Activated naive CD8-positive, alpha-beta T cell treated with anti-CD3 and anti-CD28 coated beads for 36 hours (primary cell): ENCODE measurements at regions not wholly inside any gene's neighbourhood (a gene's known extent, or its start where the extent isn't known, plus 50 kb on each side); places are given as distances from the start of the nearest gene placed in this dataset.

ENCODE experiments used
- DNase-seq: peaks from one replicate; pipeline ENCODE4 v3.0.0; 2021
- H3K27ac Mint-ChIP-seq: one replicate; pipeline ENCODE4 v1.8.0; 2022; ENCODE audit warnings: mild to moderate bottlenecking, moderate library complexity, mixed read lengths
- H3K27me3 Mint-ChIP-seq: one replicate; pipeline ENCODE4 v1.8.0; 2022; ENCODE audit warnings: mild to moderate bottlenecking, mixed read lengths
- H3K36me3 Mint-ChIP-seq: one replicate; pipeline ENCODE4 v1.8.0; 2021; ENCODE audit warnings: mild to moderate bottlenecking, mixed read lengths
- H3K4me1 Mint-ChIP-seq: one replicate; pipeline ENCODE4 v1.8.0; 2021; ENCODE audit warnings: mixed read lengths
- H3K4me3 Mint-ChIP-seq: one replicate; pipeline ENCODE4 v1.8.0; 2022; ENCODE audit warnings: mild to moderate bottlenecking, moderate library complexity, mixed read lengths
- H3K9me3 Mint-ChIP-seq: one replicate; pipeline ENCODE4 v1.8.0; 2022; ENCODE audit warnings: mixed read lengths

- Mint-ChIP-seq H3K27ac (no peak overlapping the region), H3K36me3 (no peaks in the 10 kb centered on the region), H3K27me3 (peaks cover 7% of the 10 kb centered on the region), H3K9me3 (peaks cover 15% of the 10 kb centered on the region), H3K4me1 (no peaks in the 10 kb centered on the region), H3K4me3 (no peak overlapping the region)
- no peak for DNase-seq
Observed at GRCh38 chr12:82034769-82035168, 275.6 kb upstream of the PPFIA2 start.

DNA sequence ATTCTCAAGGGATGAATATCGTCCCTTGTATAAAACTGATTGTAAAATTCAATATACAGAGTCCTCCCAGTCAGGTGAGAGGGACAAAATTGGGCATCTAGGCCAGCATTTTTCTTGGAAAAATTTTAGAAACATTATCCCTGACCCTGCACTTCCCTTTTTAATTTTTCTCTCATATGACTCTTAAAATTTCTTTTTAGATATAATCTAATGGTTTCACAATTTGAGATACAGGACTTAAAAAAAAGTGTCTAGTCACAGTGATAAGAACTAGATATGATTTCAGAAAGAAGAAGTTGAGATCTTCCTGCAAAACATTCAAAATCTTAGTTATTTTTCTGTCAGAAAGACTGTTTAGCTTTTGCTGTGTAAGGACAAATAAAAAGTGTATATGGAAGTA lies 270.8 kb upstream of the PPFIA2 start:
- H3K4me3 Mint-ChIP-seq, result no peak overlapping the region
- no peak for DNase-seq

DNA sequence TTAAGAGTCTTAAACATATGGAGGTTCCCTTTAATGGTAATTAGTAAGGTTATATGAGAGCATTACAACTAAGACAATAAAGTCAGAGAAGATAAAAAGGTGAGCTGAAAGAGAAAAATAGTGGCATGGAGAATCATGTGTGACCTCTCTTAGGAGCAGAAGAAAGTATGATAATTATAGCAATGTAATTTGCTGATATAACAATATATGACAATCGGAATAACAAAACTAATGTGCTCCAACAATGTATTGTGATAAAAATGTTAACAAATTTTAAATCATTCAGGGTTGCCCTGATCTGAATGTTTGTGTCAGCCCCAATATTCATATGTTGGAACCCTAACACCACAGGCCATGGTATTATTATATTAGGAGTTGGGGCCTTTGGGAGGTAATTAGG lies 269.6 kb upstream of the PPFIA2 start:
- Mint-ChIP-seq H3K4me3 (no peak overlapping the region), H3K27me3 (peaks cover 11% of the 10 kb centered on the region), H3K9me3 (peaks cover under 1% of the 10 kb centered on the region), H3K36me3 (no peaks in the 10 kb centered on the region), H3K27ac (no peak overlapping the region), H3K4me1 (no peaks in the 10 kb centered on the region)
- DNase-seq, result no peak

More for the DNA sequence above, 270.8 kb upstream of the PPFIA2 start:
- Mint-ChIP-seq H3K9me3 (peaks cover 6% of the 10 kb centered on the region), H3K4me1 (no peaks in the 10 kb centered on the region), H3K27ac (no peak overlapping the region), H3K27me3 (peaks cover 7% of the 10 kb centered on the region), H3K36me3 (no peaks in the 10 kb centered on the region)

DNA sequence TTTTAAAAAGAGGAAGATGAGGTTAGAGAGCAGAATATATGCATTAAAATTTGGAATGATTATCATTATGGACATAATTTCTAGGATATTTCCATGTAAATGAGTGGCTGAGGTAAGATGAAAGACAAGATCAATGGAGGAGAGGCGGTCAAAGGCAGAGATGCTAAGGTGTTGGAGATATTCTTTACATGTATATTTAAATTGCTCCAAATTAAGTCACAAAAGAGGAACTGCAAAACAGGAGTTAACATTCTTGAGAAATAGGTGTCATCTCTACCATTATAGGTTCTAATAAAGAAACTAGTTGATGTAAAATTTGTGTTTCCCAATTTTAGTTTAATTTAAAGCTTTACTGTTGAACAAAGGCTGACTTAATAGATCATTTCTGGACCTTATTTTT lies 268.5 kb upstream of the PPFIA2 start:
- Mint-ChIP-seq H3K27ac (no peak overlapping the region), H3K4me3 (no peak overlapping the region), H3K9me3 (no peaks in the 10 kb centered on the region), H3K27me3 (peaks cover 6% of the 10 kb centered on the region), H3K36me3 (no peaks in the 10 kb centered on the region), H3K4me1 (no peaks in the 10 kb centered on the region)
- no peak for DNase-seq

GRCh38 chr12:82025462-82025861 lies 266.3 kb upstream of the PPFIA2 start:
- H3K27ac Mint-ChIP-seq, result no peak overlapping the region
- DNase-seq, result no peak
- no peak overlapping the region for H3K4me3 Mint-ChIP-seq
- H3K9me3 Mint-ChIP-seq, result no peaks in the 10 kb centered on the region
- H3K27me3 Mint-ChIP-seq, result peaks cover 6% of the 10 kb centered on the region
- no peaks in the 10 kb centered on the region for H3K4me1 Mint-ChIP-seq
- no peaks in the 10 kb centered on the region for H3K36me3 Mint-ChIP-seq

GRCh38 chr12:82019533-82019932 lies 260.4 kb upstream of the PPFIA2 start:
- DNase-seq, result no peak
- Mint-ChIP-seq H3K36me3 (no peaks in the 10 kb centered on the region), H3K9me3 (no peaks in the 10 kb centered on the region), H3K4me1 (no peaks in the 10 kb centered on the region), H3K4me3 (no peak overlapping the region), H3K27me3 (peaks cover 5% of the 10 kb centered on the region), H3K27ac (no peak overlapping the region)

- H3K9me3 Mint-ChIP-seq, result no peaks in the 10 kb centered on the region
- DNase-seq, result no peak
- no peaks in the 10 kb centered on the region for H3K36me3 Mint-ChIP-seq
- H3K27ac Mint-ChIP-seq, result no peak overlapping the region
- H3K4me1 Mint-ChIP-seq, result no peaks in the 10 kb centered on the region
- H3K27me3 Mint-ChIP-seq, result no peaks in the 10 kb centered on the region
- no peak overlapping the region for H3K4me3 Mint-ChIP-seq
Observed at GRCh38 chr12:82015623-82016347, 256.6 kb upstream of the PPFIA2 start.

GRCh38 chr12:82012176-82012575 lies 253.0 kb upstream of the PPFIA2 start:
- Mint-ChIP-seq H3K27ac (no peak overlapping the region), H3K4me1 (no peaks in the 10 kb centered on the region), H3K4me3 (no peak overlapping the region), H3K27me3 (no peaks in the 10 kb centered on the region), H3K36me3 (no peaks in the 10 kb centered on the region), H3K9me3 (no peaks in the 10 kb centered on the region)
- DNase-seq, result no peak

GRCh38 chr12:82009524-82009923 lies 250.4 kb upstream of the PPFIA2 start:
- H3K27me3 Mint-ChIP-seq, result peaks cover 4% of the 10 kb centered on the region
- DNase-seq, result no peak
- H3K4me3 Mint-ChIP-seq, result no peak overlapping the region
- no peaks in the 10 kb centered on the region for H3K9me3 Mint-ChIP-seq
- H3K4me1 Mint-ChIP-seq, result no peaks in the 10 kb centered on the region
- H3K36me3 Mint-ChIP-seq, result no peaks in the 10 kb centered on the region
- no peak overlapping the region for H3K27ac Mint-ChIP-seq

DNA sequence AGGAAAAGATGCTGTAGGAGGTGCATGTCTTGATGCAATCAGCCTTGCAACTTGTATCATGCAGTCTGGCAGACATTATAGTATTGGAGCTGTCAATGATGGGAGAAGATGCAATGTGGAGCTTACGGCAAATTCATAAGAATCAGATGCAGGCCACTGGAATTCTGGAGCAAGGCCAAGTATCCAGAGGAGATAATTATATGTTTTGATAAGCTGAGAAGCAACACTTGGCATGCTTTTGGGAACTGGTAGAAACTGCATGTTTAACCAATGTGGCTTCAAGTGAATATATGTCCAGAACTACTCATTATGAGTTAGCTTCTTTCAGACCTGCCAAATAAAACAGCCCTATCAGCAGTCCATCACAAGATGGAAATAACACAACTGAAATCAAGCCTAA lies 249.1 kb upstream of the PPFIA2 start:
- no peaks in the 10 kb centered on the region for H3K4me1 Mint-ChIP-seq
- no peaks in the 10 kb centered on the region for H3K36me3 Mint-ChIP-seq
- no peaks in the 10 kb centered on the region for H3K9me3 Mint-ChIP-seq
- no peak overlapping the region for H3K27ac Mint-ChIP-seq
- no peak for DNase-seq
- H3K27me3 Mint-ChIP-seq, result peaks cover 4% of the 10 kb centered on the region
- H3K4me3 Mint-ChIP-seq, result no peak overlapping the region

DNA sequence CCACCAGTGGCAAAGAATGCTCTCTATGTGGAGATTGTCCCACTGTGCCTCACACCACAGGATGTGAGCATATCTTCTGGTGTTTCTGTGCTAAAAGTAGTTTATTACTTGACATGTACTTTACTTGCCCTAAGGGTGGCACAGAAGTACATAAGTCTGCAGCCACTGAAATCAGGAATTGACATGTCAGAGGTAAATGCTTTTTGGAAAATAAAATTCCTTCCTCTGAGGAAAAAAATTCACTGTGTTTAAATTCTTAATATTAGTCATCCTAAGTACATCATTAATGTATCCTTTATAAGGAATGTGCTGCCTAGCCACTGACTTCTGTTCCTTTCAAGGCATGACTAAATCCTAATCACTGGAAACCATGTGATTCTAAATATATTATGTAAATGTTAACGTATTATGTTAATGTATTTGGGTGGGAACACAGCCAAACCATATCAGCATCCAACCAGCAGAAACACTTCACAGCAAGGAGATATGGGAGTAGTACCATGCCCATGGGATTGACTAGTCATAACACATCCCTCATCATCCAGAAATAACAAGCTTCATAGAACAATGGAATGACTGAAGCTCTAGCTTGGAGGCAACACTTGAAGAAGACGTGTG lies 239.7 kb upstream of the PPFIA2 start:
- H3K27ac Mint-ChIP-seq, result no peak overlapping the region
- H3K4me3 Mint-ChIP-seq, result no peak overlapping the region
- H3K36me3 Mint-ChIP-seq, result no peaks in the 10 kb centered on the region
- no peaks in the 10 kb centered on the region for H3K27me3 Mint-ChIP-seq
- H3K9me3 Mint-ChIP-seq, result peaks cover 6% of the 10 kb centered on the region
- no peaks in the 10 kb centered on the region for H3K4me1 Mint-ChIP-seq
- no peak for DNase-seq

- no peak for DNase-seq
- no peak overlapping the region for H3K27ac Mint-ChIP-seq
- H3K36me3 Mint-ChIP-seq, result no peaks in the 10 kb centered on the region
Observed at GRCh38 chr12:81992461-81992860, 233.3 kb upstream of the PPFIA2 start.

DNA sequence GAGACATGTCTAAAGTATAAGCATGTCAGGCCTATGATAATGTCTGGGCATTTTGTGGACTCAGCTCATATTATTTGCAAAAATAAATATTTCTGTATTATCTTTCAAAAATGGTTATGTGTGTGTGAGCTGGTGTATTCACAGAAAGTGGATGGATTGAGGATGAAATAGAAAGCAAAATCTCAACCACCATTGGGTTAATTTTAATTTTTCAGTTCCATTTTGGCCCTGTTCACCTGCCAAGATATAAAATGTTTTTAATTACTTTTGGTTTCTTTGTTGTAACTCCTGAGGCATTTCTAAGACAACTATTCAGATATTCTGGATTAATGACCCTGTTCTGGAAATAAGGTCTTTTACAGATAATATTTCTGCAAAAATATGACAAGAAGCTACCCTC lies 232.7 kb upstream of the PPFIA2 start:
- no peak overlapping the region for H3K4me3 Mint-ChIP-seq
- H3K36me3 Mint-ChIP-seq, result no peaks in the 10 kb centered on the region
- no peaks in the 10 kb centered on the region for H3K9me3 Mint-ChIP-seq
- H3K27ac Mint-ChIP-seq, result no peak overlapping the region
- DNase-seq, result no peak
- H3K4me1 Mint-ChIP-seq, result peaks cover 8% of the 10 kb centered on the region
- no peaks in the 10 kb centered on the region for H3K27me3 Mint-ChIP-seq

More at GRCh38 chr12:81992461-81992860, 233.3 kb upstream of the PPFIA2 start:
- no peaks in the 10 kb centered on the region for H3K27me3 Mint-ChIP-seq
- no peaks in the 10 kb centered on the region for H3K9me3 Mint-ChIP-seq
- H3K4me1 Mint-ChIP-seq, result peaks cover 8% of the 10 kb centered on the region
- H3K4me3 Mint-ChIP-seq, result no peak overlapping the region

DNA sequence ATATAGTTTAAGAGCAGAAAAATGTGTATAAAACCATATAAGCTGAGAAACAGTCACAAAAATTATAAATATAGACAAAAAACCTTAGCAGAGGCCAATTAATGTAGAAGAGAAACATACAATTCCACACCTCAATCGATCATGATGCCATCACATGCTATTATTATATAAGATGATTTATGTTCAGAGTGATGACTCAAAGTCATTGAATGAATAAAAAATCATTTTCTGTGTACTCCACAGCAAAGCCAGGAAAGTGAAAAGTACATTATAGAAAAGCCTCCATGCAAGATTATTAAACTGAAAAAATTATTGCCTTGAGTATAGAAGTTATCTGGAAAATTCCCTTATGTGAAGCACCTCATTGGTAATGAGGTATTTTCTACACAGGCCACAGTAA lies 229.2 kb upstream of the PPFIA2 start:
- no peak overlapping the region for H3K27ac Mint-ChIP-seq
- H3K4me3 Mint-ChIP-seq, result no peak overlapping the region
- H3K27me3 Mint-ChIP-seq, result no peaks in the 10 kb centered on the region
- no peaks in the 10 kb centered on the region for H3K9me3 Mint-ChIP-seq
- H3K36me3 Mint-ChIP-seq, result no peaks in the 10 kb centered on the region
- DNase-seq, result no peak
- H3K4me1 Mint-ChIP-seq, result peaks cover 8% of the 10 kb centered on the region

- Mint-ChIP-seq H3K27ac (no peak overlapping the region), H3K9me3 (no peaks in the 10 kb centered on the region), H3K36me3 (no peaks in the 10 kb centered on the region), H3K27me3 (no peaks in the 10 kb centered on the region), H3K4me3 (no peak overlapping the region), H3K4me1 (peaks cover 4% of the 10 kb centered on the region)
- no peak for DNase-seq
Observed at GRCh38 chr12:81987371-81987770, 228.2 kb upstream of the PPFIA2 start.

- no peak overlapping the region for H3K27ac Mint-ChIP-seq
- DNase-seq, result no peak
- no peaks in the 10 kb centered on the region for H3K27me3 Mint-ChIP-seq
- no peaks in the 10 kb centered on the region for H3K36me3 Mint-ChIP-seq
- H3K4me3 Mint-ChIP-seq, result no peak overlapping the region
- peaks cover 9% of the 10 kb centered on the region for H3K9me3 Mint-ChIP-seq
- H3K4me1 Mint-ChIP-seq, result peaks cover 3% of the 10 kb centered on the region
Observed at GRCh38 chr12:81976661-81977060, 217.5 kb upstream of the PPFIA2 start.
